ENCODE measurements at regions not wholly inside any gene's neighbourhood (a gene's known extent, or its start where the extent isn't known, plus 50 kb on each side); places are given as distances from the start of the nearest gene placed in this dataset.

- no peak overlapping the region for H3K27ac Mint-ChIP-seq
- no peaks in the 10 kb centered on the region for H3K36me3 Mint-ChIP-seq
- no peaks in the 10 kb centered on the region for H3K9me3 Mint-ChIP-seq
- peaks cover 27% of the 10 kb centered on the region for H3K27me3 Mint-ChIP-seq
- TF ChIP-seq, protein P1, sequence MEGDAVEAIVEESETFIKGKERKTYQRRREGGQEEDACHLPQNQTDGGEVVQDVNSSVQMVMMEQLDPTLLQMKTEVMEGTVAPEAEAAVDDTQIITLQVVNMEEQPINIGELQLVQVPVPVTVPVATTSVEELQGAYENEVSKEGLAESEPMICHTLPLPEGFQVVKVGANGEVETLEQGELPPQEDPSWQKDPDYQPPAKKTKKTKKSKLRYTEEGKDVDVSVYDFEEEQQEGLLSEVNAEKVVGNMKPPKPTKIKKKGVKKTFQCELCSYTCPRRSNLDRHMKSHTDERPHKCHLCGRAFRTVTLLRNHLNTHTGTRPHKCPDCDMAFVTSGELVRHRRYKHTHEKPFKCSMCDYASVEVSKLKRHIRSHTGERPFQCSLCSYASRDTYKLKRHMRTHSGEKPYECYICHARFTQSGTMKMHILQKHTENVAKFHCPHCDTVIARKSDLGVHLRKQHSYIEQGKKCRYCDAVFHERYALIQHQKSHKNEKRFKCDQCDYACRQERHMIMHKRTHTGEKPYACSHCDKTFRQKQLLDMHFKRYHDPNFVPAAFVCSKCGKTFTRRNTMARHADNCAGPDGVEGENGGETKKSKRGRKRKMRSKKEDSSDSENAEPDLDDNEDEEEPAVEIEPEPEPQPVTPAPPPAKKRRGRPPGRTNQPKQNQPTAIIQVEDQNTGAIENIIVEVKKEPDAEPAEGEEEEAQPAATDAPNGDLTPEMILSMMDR (conservative IDR thresholded peaks at IDR 0.05) = no peak
- H3K4me1 Mint-ChIP-seq (ENCODE audit: unreplicated experiment) = no peaks in the 10 kb centered on the region
- no peak for DNase-seq (ENCODE audit: extremely low spot score, unreplicated experiment)
- no peak overlapping the region for H3K4me3 Mint-ChIP-seq
Measured at GRCh38 chr1:112239683-112240330, 156.2 kb upstream of the CTTNBP2NL start.

DNA sequence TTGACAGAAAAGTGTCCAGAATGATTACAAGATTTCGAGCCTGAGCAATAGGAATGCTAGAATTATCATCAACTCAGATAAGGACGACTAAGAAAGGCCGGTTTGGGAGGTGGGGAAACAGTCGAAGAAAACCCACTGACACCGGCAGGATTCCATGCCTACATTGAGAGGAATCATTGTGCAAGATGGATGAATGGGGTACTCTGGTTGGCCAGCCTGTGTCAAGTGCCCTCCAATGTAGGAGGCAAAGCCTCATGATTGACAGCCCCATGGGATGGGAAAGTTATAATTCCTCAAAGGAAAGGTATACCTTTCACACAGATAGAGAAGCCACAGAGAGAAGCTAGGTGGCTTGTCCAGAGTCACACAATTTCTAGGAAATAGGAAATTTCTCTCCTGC, 153.5 kb upstream of the CTTNBP2NL start:
- no peak for DNase-seq (ENCODE audit: extremely low spot score, unreplicated experiment)
- H3K36me3 Mint-ChIP-seq = no peaks in the 10 kb centered on the region
- no peaks in the 10 kb centered on the region for H3K4me1 Mint-ChIP-seq (ENCODE audit: unreplicated experiment)

DNA sequence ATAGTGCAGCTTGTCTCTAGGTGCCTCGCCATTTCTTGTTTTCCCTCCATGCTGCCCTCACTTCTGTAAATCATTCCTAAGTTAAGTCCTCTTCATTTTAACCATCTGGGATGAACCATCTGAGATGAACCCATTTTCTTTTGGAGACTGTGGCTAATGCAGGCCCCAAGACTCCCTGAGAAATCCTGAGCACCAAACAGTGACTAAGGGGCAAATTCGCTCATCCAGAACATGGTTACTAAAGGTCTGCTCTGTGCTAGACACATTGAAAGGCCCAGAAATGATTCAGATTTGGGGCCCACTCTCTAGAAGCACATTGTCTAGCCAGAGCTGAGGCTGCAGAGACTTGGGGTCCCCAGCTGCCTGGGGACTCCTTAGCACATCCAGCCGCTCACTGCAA, 151.9 kb upstream of the CTTNBP2NL start:
- no peak for DNase-seq (ENCODE audit: extremely low spot score, unreplicated experiment)
- TF ChIP-seq, protein P1 (conservative IDR thresholded peaks at IDR 0.05) = no peak
- no peaks in the 10 kb centered on the region for H3K9me3 Mint-ChIP-seq
- H3K4me3 Mint-ChIP-seq = no peak overlapping the region
- H3K27ac Mint-ChIP-seq = no peak overlapping the region
- H3K27me3 Mint-ChIP-seq = peaks cover 22% of the 10 kb centered on the region
- no peaks in the 10 kb centered on the region for H3K36me3 Mint-ChIP-seq
- no peaks in the 10 kb centered on the region for H3K4me1 Mint-ChIP-seq (ENCODE audit: unreplicated experiment)

More for the DNA sequence above, 153.5 kb upstream of the CTTNBP2NL start:
- Mint-ChIP-seq H3K4me3 (no peak overlapping the region), H3K27me3 (peaks cover 21% of the 10 kb centered on the region), H3K9me3 (no peaks in the 10 kb centered on the region), H3K27ac (no peak overlapping the region)
- TF ChIP-seq, protein P1 (conservative IDR thresholded peaks at IDR 0.05) = no peak

GRCh38 chr1:112245114-112245513, 150.9 kb upstream of the CTTNBP2NL start:
- DNase-seq (ENCODE audit: extremely low spot score, unreplicated experiment) = no peak
- TF ChIP-seq, protein P1 (conservative IDR thresholded peaks at IDR 0.05) = no peak
- no peaks in the 10 kb centered on the region for H3K4me1 Mint-ChIP-seq (ENCODE audit: unreplicated experiment)
- H3K27ac Mint-ChIP-seq = no peak overlapping the region
- H3K36me3 Mint-ChIP-seq = no peaks in the 10 kb centered on the region
- H3K4me3 Mint-ChIP-seq = no peak overlapping the region
- H3K27me3 Mint-ChIP-seq = peaks cover 22% of the 10 kb centered on the region
- H3K9me3 Mint-ChIP-seq = no peaks in the 10 kb centered on the region

DNA sequence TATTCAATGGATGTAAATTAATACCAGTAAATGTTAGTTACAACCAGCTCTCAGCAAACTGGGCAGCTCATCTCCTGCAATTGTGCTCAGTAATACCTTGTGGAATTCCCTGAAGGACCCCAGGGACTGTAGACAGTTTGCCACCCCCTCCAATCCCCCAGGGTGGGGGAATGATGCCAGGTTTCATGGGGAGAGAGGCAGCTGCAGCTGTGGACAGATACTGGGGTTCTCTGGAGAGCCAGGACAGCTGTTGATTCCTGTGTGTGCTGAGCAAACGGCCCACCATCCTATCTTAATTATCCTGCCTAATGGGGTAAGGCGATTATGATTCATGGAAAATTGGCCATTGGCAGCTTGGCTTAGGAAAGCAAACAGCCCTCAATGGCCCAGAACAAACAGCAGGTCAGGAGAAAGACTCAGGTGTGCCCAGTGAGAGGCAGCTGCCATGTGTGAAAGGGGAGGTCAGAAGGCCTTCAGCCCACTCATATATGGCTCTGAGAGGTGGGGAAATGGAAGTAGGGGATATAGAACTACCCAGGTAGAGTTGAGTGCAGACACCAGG, 148.9 kb upstream of the CTTNBP2NL start:
- no peaks in the 10 kb centered on the region for H3K36me3 Mint-ChIP-seq
- peaks cover 16% of the 10 kb centered on the region for H3K27me3 Mint-ChIP-seq
- H3K9me3 Mint-ChIP-seq = no peaks in the 10 kb centered on the region
- H3K4me3 Mint-ChIP-seq = no peak overlapping the region
- TF ChIP-seq, protein P1 (conservative IDR thresholded peaks at IDR 0.05) = no peak
- no peaks in the 10 kb centered on the region for H3K4me1 Mint-ChIP-seq (ENCODE audit: unreplicated experiment)
- H3K27ac Mint-ChIP-seq = no peak overlapping the region
- DNase-seq (ENCODE audit: extremely low spot score, unreplicated experiment) = no peak

All from type B pancreatic cell (in vitro differentiated cells).